Spleen (tissue), 7 donors: ENCODE measurements at regions not wholly inside any gene's neighbourhood (a gene's known extent, or its start where the extent isn't known, plus 50 kb on each side); places are given as distances from the start of the nearest gene placed in this dataset.

Experiments used
- POLR2A ChIP-seq, 3 donors: fragments of 450-650 bp; IDR thresholded peaks; one replicate each; pipeline ENCODE4 v1.5.1; 2017; ENCODE audit warnings: antibody characterized with exemption in 3 of 3, mild to moderate bottlenecking in 1 of 3
- TF ChIP-seq, protein P1 (sequence below), 11 experiments: fragments of 200-600 bp in 7 of 11; fragments of 450-650 bp in 4 of 11; sonication (generic) in 4 of 11; IDR thresholded peaks in 8 of 11; conservative IDR thresholded peaks in 3 of 11; 1 replicate in 7 of 11; 2 replicates in 4 of 11; pipeline versions ENCODE4 v1.4.0 to v1.8.0; 2016 to 2021; ENCODE audit warnings: antibody characterized with exemption in 11 of 11, inconsistent platforms in 4 of 11, mild to moderate bottlenecking in 1 of 11
- donor health status: DM: no; HTN: no; CAD: no; lungs with moderate emphysema.
- donor health status: DM: no; HTN: no; CAD: no.
- donor health status: DM: no; HTN: no; CAD: no.

GRCh38 chr12:76259106-76259505 is 89.1 kb downstream of the BBS10 start:
- TF ChIP-seq, protein P1, sequence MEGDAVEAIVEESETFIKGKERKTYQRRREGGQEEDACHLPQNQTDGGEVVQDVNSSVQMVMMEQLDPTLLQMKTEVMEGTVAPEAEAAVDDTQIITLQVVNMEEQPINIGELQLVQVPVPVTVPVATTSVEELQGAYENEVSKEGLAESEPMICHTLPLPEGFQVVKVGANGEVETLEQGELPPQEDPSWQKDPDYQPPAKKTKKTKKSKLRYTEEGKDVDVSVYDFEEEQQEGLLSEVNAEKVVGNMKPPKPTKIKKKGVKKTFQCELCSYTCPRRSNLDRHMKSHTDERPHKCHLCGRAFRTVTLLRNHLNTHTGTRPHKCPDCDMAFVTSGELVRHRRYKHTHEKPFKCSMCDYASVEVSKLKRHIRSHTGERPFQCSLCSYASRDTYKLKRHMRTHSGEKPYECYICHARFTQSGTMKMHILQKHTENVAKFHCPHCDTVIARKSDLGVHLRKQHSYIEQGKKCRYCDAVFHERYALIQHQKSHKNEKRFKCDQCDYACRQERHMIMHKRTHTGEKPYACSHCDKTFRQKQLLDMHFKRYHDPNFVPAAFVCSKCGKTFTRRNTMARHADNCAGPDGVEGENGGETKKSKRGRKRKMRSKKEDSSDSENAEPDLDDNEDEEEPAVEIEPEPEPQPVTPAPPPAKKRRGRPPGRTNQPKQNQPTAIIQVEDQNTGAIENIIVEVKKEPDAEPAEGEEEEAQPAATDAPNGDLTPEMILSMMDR (IDR thresholded peaks at IDR 0.05 in 8 of 11, conservative IDR thresholded peaks at IDR 0.05 in 3 of 11) = no peak
- TF ChIP-seq POLR2A (IDR thresholded peaks at IDR 0.05) = no peak
